A673 (cell line): ENCODE measurements at regions not wholly inside any gene's neighbourhood (a gene's known extent, or its start where the extent isn't known, plus 50 kb on each side); places are given as distances from the start of the nearest gene placed in this dataset.

Experiments used
- CTCF ChIP-seq: fragments of 300-800, 200-600 bp; sonication (generic); conservative IDR thresholded peaks from 2 replicates; pipeline ENCODE4 v1.5.1; 2017; ENCODE audit warnings: low read depth, mild to moderate bottlenecking, antibody characterized with exemption, low read length, moderate library complexity, mixed read lengths
- EZH2 ChIP-seq: fragments of 200-600 bp; sonication (generic); IDR thresholded peaks from 2 replicates; pipeline ENCODE4 v1.6.1; 2017; ENCODE audit warnings: borderline replicate concordance, low read depth, mild to moderate bottlenecking, mixed read lengths, antibody characterized with exemption, low read length; ENCODE audit not compliant: poor library complexity, severe bottlenecking

DNA sequence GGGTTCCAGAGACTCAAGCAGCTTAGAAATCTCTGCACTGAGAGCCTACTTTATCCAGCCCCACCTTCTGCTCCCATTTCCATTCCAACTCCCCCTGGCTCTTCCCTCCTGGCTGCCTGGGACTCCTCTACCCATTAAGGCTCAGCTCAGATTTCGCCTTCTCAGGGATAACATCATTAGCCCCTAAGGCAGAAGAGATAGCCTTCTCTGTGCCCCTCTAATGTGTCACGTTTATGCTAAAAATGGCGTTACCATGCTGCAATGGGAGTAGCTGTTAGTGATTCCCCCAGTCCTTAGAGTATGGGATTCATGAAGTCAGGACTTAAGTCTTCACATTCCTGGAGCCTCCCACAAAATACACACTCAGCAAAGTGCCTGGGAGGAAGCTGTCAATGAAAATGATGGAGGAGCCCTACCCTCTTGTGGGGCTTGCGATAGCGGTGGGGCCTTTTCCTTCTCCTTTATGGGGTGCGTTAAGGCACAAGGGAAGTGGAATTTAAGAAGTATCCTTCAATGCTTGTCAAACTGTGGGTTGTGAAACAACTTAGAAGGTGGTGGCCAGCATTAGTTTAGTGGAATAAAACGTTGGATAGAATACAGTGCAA lies 144.7 kb upstream of the COPS8 start:
- TF ChIP-seq CTCF (no peak), EZH2 (no peak)
